Fibroblast of lung (primary cell): ENCODE measurements at regions not wholly inside any gene's neighbourhood (a gene's known extent, or its start where the extent isn't known, plus 50 kb on each side); places are given as distances from the start of the nearest gene placed in this dataset.

ENCODE experiments used
- CTCF ChIP-seq, 2 donors: IDR thresholded peaks in 1 of 2; conservative IDR thresholded peaks in 1 of 2; 1 replicate in 1 of 2; 2 replicates in 1 of 2; pipeline ENCODE4 v1.5.1; 2011 to 2012; ENCODE audit warnings: low read length in 2 of 2, control low read depth in 1 of 2, inconsistent platforms in 1 of 2, low read depth in 1 of 2, mild to moderate bottlenecking in 1 of 2
- EZH2 ChIP-seq: IDR thresholded peaks from 2 replicates; pipeline ENCODE4 v1.5.1; 2012; ENCODE audit warnings: low read length, control low read depth, mild to moderate bottlenecking; ENCODE audit errors: missing control alignments

- TF ChIP-seq CTCF (conservative IDR thresholded peaks at IDR 0.05 in 1 of 2, IDR thresholded peaks at IDR 0.05 in 1 of 2; ENCODE audit: low read depth in 1 of 2, low read length in 2 of 2) (no peak), EZH2 (no peak)
Measured at GRCh38 chr16:61415126-61415525, 621.1 kb downstream of the CDH8 start.
